Endothelial cell of umbilical vein (primary cell): ENCODE measurements at regions not wholly inside any gene's neighbourhood (a gene's known extent, or its start where the extent isn't known, plus 50 kb on each side); places are given as distances from the start of the nearest gene placed in this dataset.

Experiments
- BruUV-seq: library from RNA; stranded (reverse); fragments of 400-500 nt; replicated peaks from 2 replicates; lab custom pipeline; 2021; lab: Mats Ljungman, UMichigan
- CTCF ChIA-PET: fragments of 300-600, 350-600 bp; sonication (Branson Sonifier 250); formaldehyde crosslinking; loops from one replicate; lab custom pipeline; 2021; ENCODE audit warnings: antibody characterized with exemption, inconsistent platforms; lab: Charles Lee
- POLR2A ChIA-PET: fragments of 300-600, 350-600 bp; sonication (Branson Sonifier 250); formaldehyde crosslinking; loops from one replicate; lab custom pipeline; 2021; ENCODE audit warnings: antibody characterized with exemption, inconsistent platforms; lab: Charles Lee
- DNase-seq: peaks from one replicate; pipeline ENCODE4 v3.0.0-alpha.2; 2011; ENCODE audit warnings: low read depth, low spot score
- FAIRE-seq: peaks from 2 replicates; lab custom pipeline; 2011; peaks lifted over from hg19 to GRCh38; lab: Jason Lieb, UNC
- H2AFZ ChIP-seq: 2 replicates; pipeline ENCODE4 v1.6.0; 2012; ENCODE audit warnings: low read depth, low read length, control low read depth, inconsistent platforms
- H3K27ac ChIP-seq: 2 replicates; pipeline ENCODE4 v1.5.1; 2011; ENCODE audit warnings: low read depth, mild to moderate bottlenecking, control low read depth, low read length, moderate library complexity; ENCODE audit not compliant: insufficient read depth
- H3K27me3 ChIP-seq, 2 experiments: 2 replicates each; pipeline versions ENCODE4 v1.6.0 to v1.6.1; 2011; ENCODE audit warnings: low read length in 2 of 2, mixed read lengths in 1 of 2; ENCODE audit not compliant: control insufficient read depth in 2 of 2, insufficient read depth in 2 of 2
- H3K36me3 ChIP-seq, 2 experiments: 2 replicates in 1 of 2; 3 replicates in 1 of 2; pipeline ENCODE4 v1.5.1; 2011; ENCODE audit warnings: low read length in 2 of 2, mild to moderate bottlenecking in 1 of 2, moderate library complexity in 1 of 2; ENCODE audit not compliant: control insufficient read depth in 2 of 2, insufficient read depth in 2 of 2; ENCODE audit errors: extremely low read depth in 1 of 2
- H3K4me1 ChIP-seq: 3 replicates; pipeline ENCODE4 v1.5.1; 2011; ENCODE audit warnings: mild to moderate bottlenecking, low read length; ENCODE audit not compliant: control insufficient read depth, insufficient read depth; ENCODE audit errors: extremely low read depth
- H3K4me2 ChIP-seq: 2 replicates; pipeline ENCODE4 v1.6.1; 2011; ENCODE audit warnings: low read length, control low read depth, mixed read lengths; ENCODE audit not compliant: insufficient read depth
- H3K4me3 ChIP-seq, 3 experiments: fragments of 200-600 bp in 1 of 3; sonication (generic), shearing (Covaris generic) in 1 of 3; replicated peaks in 1 of 3; 2 replicates each; pipeline ENCODE4 v1.5.1; 2011 to 2016; ENCODE audit warnings: control low read depth in 3 of 3, low read length in 3 of 3, mild to moderate bottlenecking in 2 of 3, inconsistent platforms in 1 of 3, low read depth in 1 of 3, moderate library complexity in 1 of 3; ENCODE audit not compliant: insufficient read depth in 1 of 3
- H3K79me2 ChIP-seq: 2 replicates; pipeline ENCODE4 v1.6.0; 2012; ENCODE audit warnings: low read length, inconsistent platforms; ENCODE audit not compliant: control insufficient read depth, insufficient read depth
- H3K9ac ChIP-seq: replicated peaks from 2 replicates; pipeline ENCODE3; 2011; ENCODE audit warnings: low read length, control low read depth; ENCODE audit not compliant: insufficient read depth; ENCODE audit errors: extremely low read depth
- H3K9me1 ChIP-seq: replicated peaks from 3 replicates; pipeline ENCODE4 v1.6.0; 2011; ENCODE audit warnings: mild to moderate bottlenecking, low read length; ENCODE audit not compliant: control insufficient read depth, insufficient read depth; ENCODE audit errors: extremely low read depth
- H3K9me3 ChIP-seq: replicated peaks from 2 replicates; pipeline ENCODE4 v1.5.1; 2012; ENCODE audit warnings: low read length, inconsistent platforms; ENCODE audit not compliant: control insufficient read depth, insufficient read depth
- H4K20me1 ChIP-seq: replicated peaks from 2 replicates; pipeline ENCODE3; 2011; ENCODE audit warnings: mild to moderate bottlenecking, low read length; ENCODE audit not compliant: control insufficient read depth, insufficient read depth; ENCODE audit errors: extremely low read depth
- CTCF ChIP-seq, 2 donors: IDR thresholded peaks; 1 replicate in 1 of 2; 2 replicates in 1 of 2; pipeline ENCODE4 v1.5.1; 2011; ENCODE audit warnings: low read length in 2 of 2, mild to moderate bottlenecking in 2 of 2, moderate library complexity in 2 of 2, control low read depth in 1 of 2, inconsistent platforms in 1 of 2, low read depth in 1 of 2; ENCODE audit not compliant: insufficient read depth in 1 of 2; ENCODE audit errors: extremely low read depth in 1 of 2
- EZH2 ChIP-seq: IDR thresholded peaks from 2 replicates; pipeline ENCODE4 v1.6.1; 2012; ENCODE audit warnings: borderline replicate concordance, low read depth, mild to moderate bottlenecking, moderate library complexity, low read length, inconsistent platforms; ENCODE audit not compliant: severe bottlenecking
- FOS ChIP-seq: IDR thresholded peaks from 2 replicates; pipeline ENCODE4 v1.6.1; 2011; ENCODE audit warnings: mild to moderate bottlenecking, low read length, moderate library complexity, borderline replicate concordance; ENCODE audit not compliant: insufficient read depth
- GATA2 ChIP-seq: IDR thresholded peaks from 2 replicates; pipeline ENCODE4 v1.7.0; 2011; ENCODE audit warnings: low read depth, mild to moderate bottlenecking, moderate library complexity, mixed read lengths, low read length; ENCODE audit not compliant: insufficient read length, insufficient read depth
- JUN ChIP-seq: IDR thresholded peaks from 2 replicates; pipeline ENCODE4 v1.6.1; 2011; ENCODE audit warnings: borderline replicate concordance, low read depth; ENCODE audit not compliant: insufficient read length, insufficient read depth
- MYC ChIP-seq: IDR thresholded peaks from one replicate; pipeline ENCODE4 v1.6.1; 2011; ENCODE audit warnings: mild to moderate bottlenecking, low read depth, low read length
- POLR2A ChIP-seq: IDR thresholded peaks from 2 replicates; pipeline ENCODE4 v1.6.1; 2012; ENCODE audit warnings: low read depth, mild to moderate bottlenecking, control low read depth, low read length
- POLR2AphosphoS5 ChIP-seq: IDR thresholded peaks from 2 replicates; pipeline ENCODE4 v1.6.1; 2012; ENCODE audit warnings: low read depth, mild to moderate bottlenecking, control low read depth, low read length, moderate library complexity; ENCODE audit not compliant: insufficient read depth
- dilution Hi-C: fragments of 300-500 bp; cut with MboI; formaldehyde crosslinking; loops from one replicate; pipeline ENCODE4 v1.15.0; 2019; ENCODE audit warnings: low sequenced_read_pairs; ENCODE audit not compliant: extremely low pct_ligation_motif_present
- intact Hi-C: fragments of 100-400 bp; cut with micrococcal nuclease; formaldehyde crosslinking; loops from one replicate; pipeline ENCODE4 v1.10.0; 2022
- TF ChIP-seq, protein P1 (sequence below): IDR thresholded peaks from 2 replicates; pipeline ENCODE4 v1.6.1; 2011; ENCODE audit not compliant: insufficient read depth, insufficient read length

- Histone ChIP-seq H3K9me1 (no peaks in the 10 kb centered on the region), H3K79me2 (no peaks in the 10 kb centered on the region), H3K4me3 (no peak overlapping the region), H3K27me3 (no peaks in the 10 kb centered on the region), H3K4me2 (no peak overlapping the region), H2AFZ (no peak overlapping the region), H4K20me1 (no peaks in the 10 kb centered on the region), H3K4me1 (peaks cover 11% of the 10 kb centered on the region), H3K9me3 (no peaks in the 10 kb centered on the region), H3K27ac (no peak overlapping the region), H3K36me3 (no peaks in the 10 kb centered on the region), H3K9ac (no peak overlapping the region)
- no peak for TF ChIP-seq FOS
- TF ChIP-seq JUN, result no peak
- no peak for TF ChIP-seq GATA2
- TF ChIP-seq POLR2AphosphoS5, result no peak
- no peak for TF ChIP-seq MYC
- no peak for TF ChIP-seq POLR2A
- no peak for TF ChIP-seq EZH2
- TF ChIP-seq, protein P1, sequence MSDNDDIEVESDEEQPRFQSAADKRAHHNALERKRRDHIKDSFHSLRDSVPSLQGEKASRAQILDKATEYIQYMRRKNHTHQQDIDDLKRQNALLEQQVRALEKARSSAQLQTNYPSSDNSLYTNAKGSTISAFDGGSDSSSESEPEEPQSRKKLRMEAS, result no peak
- TF ChIP-seq CTCF (IDR thresholded peaks at IDR 0.05; ENCODE audit: extremely low read depth in 1 of 2, insufficient read depth in 1 of 2, low read depth in 1 of 2, low read length in 2 of 2), result no peak
- DNase-seq, result no peak
- FAIRE-seq, result no peak
- intact Hi-C loops, result no loop called here
- BruUV-seq, result no TSS peak
- dilution Hi-C loops, result no loop called here
- POLR2A ChIA-PET, result no interaction called here
- CTCF ChIA-PET, result interaction anchor here (1.0 kb wide), 1 partner anchor 10 kb away, joined by 3 read pairs; no protein-coding TSS in a partner anchor
These were observed 262.7 kb upstream of the KCNJ16 start for GRCh38 chr17:69812240-69812837.
